ENCODE measurements at regions not wholly inside any gene's neighbourhood (a gene's known extent, or its start where the extent isn't known, plus 50 kb on each side); places are given as distances from the start of the nearest gene placed in this dataset.

DNA sequence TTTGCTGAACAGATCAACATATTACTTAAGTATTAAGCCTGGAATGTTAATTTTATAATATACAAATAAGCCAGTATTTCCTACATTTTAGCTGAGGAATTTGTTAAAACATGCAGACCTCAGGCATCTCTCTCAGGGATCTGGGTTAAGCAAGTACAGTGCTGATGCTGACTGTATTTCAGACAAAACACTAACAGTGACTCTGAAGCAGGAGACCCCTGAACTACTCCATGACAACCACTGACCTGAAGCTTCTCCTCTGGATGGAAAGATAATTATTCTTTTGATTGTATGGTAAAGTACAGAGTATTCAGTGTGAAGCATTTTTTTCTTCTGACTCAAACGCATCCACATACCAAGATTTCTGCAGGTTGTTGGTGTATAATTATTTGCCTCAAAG is 680.8 kb downstream of the LIG4 start:
- TF ChIP-seq, protein P1, sequence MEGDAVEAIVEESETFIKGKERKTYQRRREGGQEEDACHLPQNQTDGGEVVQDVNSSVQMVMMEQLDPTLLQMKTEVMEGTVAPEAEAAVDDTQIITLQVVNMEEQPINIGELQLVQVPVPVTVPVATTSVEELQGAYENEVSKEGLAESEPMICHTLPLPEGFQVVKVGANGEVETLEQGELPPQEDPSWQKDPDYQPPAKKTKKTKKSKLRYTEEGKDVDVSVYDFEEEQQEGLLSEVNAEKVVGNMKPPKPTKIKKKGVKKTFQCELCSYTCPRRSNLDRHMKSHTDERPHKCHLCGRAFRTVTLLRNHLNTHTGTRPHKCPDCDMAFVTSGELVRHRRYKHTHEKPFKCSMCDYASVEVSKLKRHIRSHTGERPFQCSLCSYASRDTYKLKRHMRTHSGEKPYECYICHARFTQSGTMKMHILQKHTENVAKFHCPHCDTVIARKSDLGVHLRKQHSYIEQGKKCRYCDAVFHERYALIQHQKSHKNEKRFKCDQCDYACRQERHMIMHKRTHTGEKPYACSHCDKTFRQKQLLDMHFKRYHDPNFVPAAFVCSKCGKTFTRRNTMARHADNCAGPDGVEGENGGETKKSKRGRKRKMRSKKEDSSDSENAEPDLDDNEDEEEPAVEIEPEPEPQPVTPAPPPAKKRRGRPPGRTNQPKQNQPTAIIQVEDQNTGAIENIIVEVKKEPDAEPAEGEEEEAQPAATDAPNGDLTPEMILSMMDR (IDR thresholded peaks at IDR 0.05) = no peak
- ATAC-seq (no peak), DNase-seq (no peak)
- Histone ChIP-seq H3K27me3 (ENCODE audit: low read depth) (no peaks in the 10 kb centered on the region), H3K4me3 (no peak overlapping the region), H3K4me1 (no peaks in the 10 kb centered on the region), H3K27ac (no peak overlapping the region), H3K9me3 (no peaks in the 10 kb centered on the region), H3K36me3 (no peaks in the 10 kb centered on the region)
- intact Hi-C loops (cut with DNase I) = no loop called here

DNA sequence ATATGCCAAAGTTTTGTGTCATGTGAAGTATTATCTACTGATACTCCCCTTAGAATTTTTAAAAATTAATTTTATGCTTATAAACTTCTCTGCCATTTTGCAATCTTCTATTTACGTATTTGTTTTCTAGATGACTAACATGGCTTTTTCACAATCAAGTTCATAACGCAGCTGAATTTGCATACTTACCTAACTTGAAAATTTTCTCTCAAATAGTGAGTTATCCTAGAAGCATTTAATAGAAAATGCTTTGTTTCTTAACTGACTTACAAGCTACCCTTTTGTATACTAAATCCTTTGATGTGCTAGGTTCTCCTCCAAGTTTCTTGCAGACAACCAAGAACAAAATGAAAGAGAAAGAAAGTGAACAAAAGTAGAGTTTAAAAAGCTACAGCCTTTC is 683.5 kb downstream of the LIG4 start:
- ATAC-seq (no peak), DNase-seq (no peak)
- no peaks in the 10 kb centered on the region for H3K27me3 ChIP-seq (ENCODE audit: low read depth)
- H3K4me3 ChIP-seq = no peak overlapping the region
- H3K27ac ChIP-seq = no peak overlapping the region
- no peaks in the 10 kb centered on the region for H3K4me1 ChIP-seq
- H3K9me3 ChIP-seq = no peaks in the 10 kb centered on the region
- intact Hi-C loops (cut with DNase I) = no loop called here
- TF ChIP-seq, protein P1 (IDR thresholded peaks at IDR 0.05) = no peak
- H3K36me3 ChIP-seq = no peaks in the 10 kb centered on the region

DNA sequence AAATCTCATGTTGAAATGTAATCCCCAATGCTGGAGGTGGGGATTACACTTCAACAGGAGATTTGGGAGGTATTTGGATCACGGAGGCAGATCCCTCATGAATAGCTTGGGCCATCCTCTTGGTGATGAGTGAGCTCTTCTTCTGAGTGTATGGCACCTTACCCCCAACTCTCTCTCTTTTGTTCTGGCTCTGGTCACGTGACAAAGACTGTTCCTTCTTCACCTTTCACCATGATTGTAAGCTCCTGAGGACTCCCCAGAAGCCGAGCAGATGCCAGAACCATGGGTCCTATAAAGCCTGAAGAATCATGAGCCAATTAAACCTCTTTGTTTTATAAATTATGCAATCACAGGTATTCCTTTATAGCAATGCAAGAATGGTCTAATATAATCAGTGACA is 684.2 kb downstream of the LIG4 start:
- TF ChIP-seq, protein P1 (IDR thresholded peaks at IDR 0.05) = no peak
- Histone ChIP-seq H3K36me3 (no peaks in the 10 kb centered on the region), H3K9me3 (no peaks in the 10 kb centered on the region), H3K27me3 (ENCODE audit: low read depth) (no peaks in the 10 kb centered on the region), H3K4me3 (no peak overlapping the region), H3K27ac (no peak overlapping the region), H3K4me1 (no peaks in the 10 kb centered on the region)
- intact Hi-C loops (cut with DNase I) = no loop called here
- no peak for ATAC-seq
- no peak for DNase-seq

DNA sequence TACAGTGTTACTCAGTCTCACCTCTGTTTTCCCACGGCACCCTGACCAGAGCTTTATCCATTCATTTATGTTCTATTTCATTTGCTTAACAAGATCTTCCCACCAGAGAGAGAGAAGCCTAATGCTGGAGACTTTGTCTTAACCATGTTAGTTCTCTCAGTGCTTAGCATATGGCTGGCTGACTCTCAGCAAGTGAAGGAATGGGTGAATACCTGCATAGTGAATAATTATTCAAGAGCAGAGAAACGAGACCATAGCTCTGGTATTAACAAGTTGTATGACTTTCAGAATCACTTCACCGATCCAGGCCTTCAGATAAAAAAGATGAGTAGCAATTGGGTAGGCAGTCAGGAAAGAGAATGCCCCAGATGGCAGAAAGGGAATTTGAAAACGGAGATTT is 686.3 kb downstream of the LIG4 start:
- no peak overlapping the region for H3K4me3 ChIP-seq
- intact Hi-C loops (cut with DNase I) = no loop called here
- DNase-seq (no peak), ATAC-seq (no peak)
- H3K27ac ChIP-seq = no peak overlapping the region
- TF ChIP-seq, protein P1 (IDR thresholded peaks at IDR 0.05) = no peak
- no peaks in the 10 kb centered on the region for H3K4me1 ChIP-seq
- H3K9me3 ChIP-seq = no peaks in the 10 kb centered on the region
- H3K27me3 ChIP-seq (ENCODE audit: low read depth) = no peaks in the 10 kb centered on the region
- no peaks in the 10 kb centered on the region for H3K36me3 ChIP-seq

DNA sequence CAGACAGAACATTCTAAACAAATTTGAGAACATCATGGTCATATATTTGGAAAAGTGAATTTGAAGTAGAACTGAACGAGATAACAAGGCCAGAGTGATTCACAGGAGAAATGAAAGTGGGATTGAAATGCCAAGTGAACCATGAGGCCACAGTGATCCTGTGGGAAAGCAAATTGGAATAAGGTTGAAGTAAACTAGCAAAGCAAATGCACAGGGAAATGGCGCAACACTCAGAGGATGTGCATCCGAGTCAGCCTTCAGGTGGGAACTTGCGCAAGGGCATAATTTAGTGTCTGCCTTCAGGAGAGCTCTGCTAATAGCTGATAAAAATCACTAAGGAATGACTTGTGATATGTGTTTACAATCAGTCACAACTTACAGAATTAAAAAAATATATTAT is 696.6 kb downstream of the LIG4 start:
- intact Hi-C loops (cut with DNase I) = no loop called here
- DNase-seq (no peak), ATAC-seq (no peak)
- Histone ChIP-seq H3K27ac (no peak overlapping the region), H3K9me3 (no peaks in the 10 kb centered on the region), H3K27me3 (ENCODE audit: low read depth) (no peaks in the 10 kb centered on the region), H3K4me3 (no peak overlapping the region), H3K4me1 (no peaks in the 10 kb centered on the region), H3K36me3 (no peaks in the 10 kb centered on the region)
- TF ChIP-seq, protein P1 (IDR thresholded peaks at IDR 0.05) = no peak

DNA sequence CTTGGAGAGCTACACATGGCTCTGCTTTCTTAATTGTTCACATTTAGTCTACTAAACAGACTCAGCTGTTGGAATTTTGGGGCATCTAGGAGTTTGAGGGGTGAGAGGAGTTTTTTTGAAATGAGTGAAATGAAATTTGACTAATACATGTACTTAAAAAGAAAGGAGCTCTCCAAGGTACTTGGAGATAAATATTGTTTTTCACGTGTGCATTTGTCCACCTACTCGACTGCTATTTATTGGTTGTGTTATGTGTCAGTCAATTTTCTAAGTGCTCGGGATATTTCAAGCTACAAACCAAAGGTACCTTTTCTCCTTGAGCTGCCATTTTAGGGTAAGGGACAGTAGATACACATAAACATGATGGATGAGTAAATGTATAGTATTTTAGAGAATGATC is 697.0 kb downstream of the LIG4 start:
- no peak overlapping the region for H3K27ac ChIP-seq
- no peak overlapping the region for H3K4me3 ChIP-seq

More for the DNA sequence above, 697.0 kb downstream of the LIG4 start:
- no peaks in the 10 kb centered on the region for H3K36me3 ChIP-seq
- TF ChIP-seq, protein P1 (IDR thresholded peaks at IDR 0.05) = no peak
- no peak for DNase-seq
- H3K9me3 ChIP-seq = no peaks in the 10 kb centered on the region
- no peaks in the 10 kb centered on the region for H3K4me1 ChIP-seq
- no peaks in the 10 kb centered on the region for H3K27me3 ChIP-seq (ENCODE audit: low read depth)
- intact Hi-C loops (cut with DNase I) = no loop called here
- ATAC-seq = no peak

All from lower lobe of right lung (tissue), 2 donors.